ENCODE measurements at regions not wholly inside any gene's neighbourhood (a gene's known extent, or its start where the extent isn't known, plus 50 kb on each side); places are given as distances from the start of the nearest gene placed in this dataset.

GRCh38 chr15:85298941-85299340 lies 81.5 kb upstream of the AKAP13 start:
- no peak for TF ChIP-seq ZNF567 (CRISPR knock-in tag; IDR thresholded peaks at IDR 0.05; ENCODE audit: borderline replicate concordance)
- no peak for TF ChIP-seq GFI1 (CRISPR knock-in tag; IDR thresholded peaks at IDR 0.05; ENCODE audit: borderline replicate concordance)
- TF ChIP-seq BHLHE40 (IDR thresholded peaks at IDR 0.05; ENCODE audit: low read length) = no peak
- no peak for TF ChIP-seq ZNF331 (CRISPR knock-in tag; IDR thresholded peaks at IDR 0.05)
- TF ChIP-seq ZNF350 (CRISPR knock-in tag; IDR thresholded peaks at IDR 0.05; ENCODE audit: borderline replicate concordance, low read depth) = no peak
- TF ChIP-seq ZZZ3 (CRISPR knock-in tag; IDR thresholded peaks at IDR 0.05; ENCODE audit: borderline replicate concordance) = no peak
- TF ChIP-seq EP300 (IDR thresholded peaks at IDR 0.05; ENCODE audit: low read depth in 2 of 2, low read length in 2 of 2) = no peak
- no peak for TF ChIP-seq EP300 (CRISPR knock-in tag; IDR thresholded peaks at IDR 0.05; ENCODE audit: borderline replicate concordance)
- no peak for TF ChIP-seq ZNF382 (CRISPR knock-in tag; IDR thresholded peaks at IDR 0.05; ENCODE audit: borderline replicate concordance)
- no peak for TF ChIP-seq GPN1 (CRISPR knock-in tag; IDR thresholded peaks at IDR 0.05; ENCODE audit: borderline replicate concordance)
- TF ChIP-seq BCL3 (CRISPR knock-in tag; IDR thresholded peaks at IDR 0.05) = no peak
